Caco-2 (cell line): ENCODE measurements at regions not wholly inside any gene's neighbourhood (a gene's known extent, or its start where the extent isn't known, plus 50 kb on each side); places are given as distances from the start of the nearest gene placed in this dataset.

Experiments
- BruUV-seq: library from RNA; stranded (reverse); fragments of 400-500 nt; replicated peaks from 2 replicates; lab custom pipeline; 2021; lab: Mats Ljungman, UMichigan
- CTCF ChIA-PET: fragments of 300-600 bp; sonication (Branson Sonifier 250); formaldehyde crosslinking; loops from one replicate; lab custom pipeline; 2022; ENCODE audit warnings: antibody characterized with exemption; lab: Charles Lee
- POLR2A ChIA-PET: fragments of 300-600 bp; sonication (Branson Sonifier 250); formaldehyde crosslinking; loops from one replicate; lab custom pipeline; 2022; ENCODE audit warnings: antibody characterized with exemption; lab: Charles Lee
- DNase-seq, 2 experiments: peaks; one replicate each; pipeline versions ENCODE4 v3.0.0 to v3.0.0-alpha.2; 2020 to 2022
- H3K27me3 ChIP-seq: replicated peaks from 2 replicates; pipeline ENCODE4 v1.6.0; 2011; ENCODE audit warnings: low read length; ENCODE audit not compliant: control insufficient read depth, insufficient read depth
- H3K36me3 ChIP-seq: 2 replicates; pipeline ENCODE4 v1.5.1; 2011; ENCODE audit warnings: low read length; ENCODE audit not compliant: control insufficient read depth, insufficient read depth
- H3K4me1 ChIP-seq: fragments of 250-450 bp; sonication (Bioruptor Pico); 2 replicates; pipeline ENCODE4 v1.5.1; 2020; ENCODE audit warnings: mild to moderate bottlenecking
- H3K4me3 ChIP-seq: 2 replicates; pipeline ENCODE4 v1.5.1; 2011; ENCODE audit warnings: low read depth, mild to moderate bottlenecking, control low read depth, low read length
- H3K9me3 ChIP-seq: fragments of 250-450 bp; sonication (Bioruptor Pico); 2 replicates; pipeline ENCODE4 v1.5.1; 2020; ENCODE audit warnings: mild to moderate bottlenecking, moderate library complexity
- H3K27ac Mint-ChIP-seq: one replicate; pipeline ENCODE4 v1.8.0; 2022; ENCODE audit warnings: mixed read lengths; ENCODE audit not compliant: unreplicated experiment
- H3K27me3 Mint-ChIP-seq: one replicate; pipeline ENCODE4 v1.8.0; 2022; ENCODE audit warnings: mixed read lengths; ENCODE audit not compliant: insufficient read depth, unreplicated experiment
- H3K36me3 Mint-ChIP-seq: one replicate; pipeline ENCODE4 v1.8.0; 2022; ENCODE audit warnings: mild to moderate bottlenecking, mixed read lengths; ENCODE audit not compliant: insufficient read depth, unreplicated experiment
- H3K4me1 Mint-ChIP-seq: one replicate; pipeline ENCODE4 v1.8.0; 2022; ENCODE audit warnings: low read depth, mixed read lengths; ENCODE audit not compliant: unreplicated experiment
- H3K4me3 Mint-ChIP-seq: one replicate; pipeline ENCODE4 v1.8.0; 2022; ENCODE audit warnings: mild to moderate bottlenecking, moderate library complexity, mixed read lengths; ENCODE audit not compliant: unreplicated experiment
- H3K9me3 Mint-ChIP-seq: one replicate; pipeline ENCODE4 v1.8.0; 2022; ENCODE audit warnings: mixed read lengths; ENCODE audit not compliant: unreplicated experiment
- intact Hi-C: fragments of 100-400 bp; cut with micrococcal nuclease; formaldehyde crosslinking; loops from one replicate; pipeline ENCODE4 v1.10.0; 2022; ENCODE audit not compliant: unreplicated experiment
- TF ChIP-seq, protein P1 (sequence below), 2 experiments: fragments of 200-600 bp in 1 of 2; IDR thresholded peaks; 1 replicate in 1 of 2; 2 replicates in 1 of 2; pipeline versions ENCODE4 v1.5.1 to v1.8.0; 2011 to 2022; ENCODE audit warnings: antibody characterized with exemption in 1 of 2, control low read depth in 1 of 2, inconsistent platforms in 1 of 2, low read depth in 1 of 2, low read length in 1 of 2, mild to moderate bottlenecking in 1 of 2, moderate library complexity in 1 of 2; ENCODE audit not compliant: insufficient read depth in 1 of 2, severe bottlenecking in 1 of 2, unreplicated experiment in 1 of 2

DNA sequence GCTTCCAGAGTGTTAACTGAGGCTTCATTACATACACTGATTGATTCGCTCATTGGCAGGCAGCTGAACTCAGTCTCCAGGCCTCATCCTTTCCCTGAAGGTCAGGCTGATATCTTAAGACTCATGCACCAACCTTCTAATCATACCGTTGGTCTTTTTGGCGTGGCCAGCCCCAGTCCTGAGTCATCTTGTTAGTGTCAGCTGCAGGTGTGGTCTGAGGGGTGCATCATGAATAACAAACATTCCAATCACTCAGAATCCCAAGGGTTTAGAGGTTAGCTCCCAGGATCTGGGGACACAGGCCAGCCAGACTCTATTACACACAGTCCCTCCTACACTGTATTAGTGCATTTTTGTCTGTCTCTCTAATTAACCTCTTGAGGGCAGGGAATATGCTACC, 271.5 kb downstream of the HRH4 start:
- no peak overlapping the region for H3K4me3 Mint-ChIP-seq
- peaks cover 6% of the 10 kb centered on the region for H3K27me3 Mint-ChIP-seq
- POLR2A ChIA-PET: no interaction called here
- intact Hi-C loops: no loop called here
- TF ChIP-seq, protein P1, sequence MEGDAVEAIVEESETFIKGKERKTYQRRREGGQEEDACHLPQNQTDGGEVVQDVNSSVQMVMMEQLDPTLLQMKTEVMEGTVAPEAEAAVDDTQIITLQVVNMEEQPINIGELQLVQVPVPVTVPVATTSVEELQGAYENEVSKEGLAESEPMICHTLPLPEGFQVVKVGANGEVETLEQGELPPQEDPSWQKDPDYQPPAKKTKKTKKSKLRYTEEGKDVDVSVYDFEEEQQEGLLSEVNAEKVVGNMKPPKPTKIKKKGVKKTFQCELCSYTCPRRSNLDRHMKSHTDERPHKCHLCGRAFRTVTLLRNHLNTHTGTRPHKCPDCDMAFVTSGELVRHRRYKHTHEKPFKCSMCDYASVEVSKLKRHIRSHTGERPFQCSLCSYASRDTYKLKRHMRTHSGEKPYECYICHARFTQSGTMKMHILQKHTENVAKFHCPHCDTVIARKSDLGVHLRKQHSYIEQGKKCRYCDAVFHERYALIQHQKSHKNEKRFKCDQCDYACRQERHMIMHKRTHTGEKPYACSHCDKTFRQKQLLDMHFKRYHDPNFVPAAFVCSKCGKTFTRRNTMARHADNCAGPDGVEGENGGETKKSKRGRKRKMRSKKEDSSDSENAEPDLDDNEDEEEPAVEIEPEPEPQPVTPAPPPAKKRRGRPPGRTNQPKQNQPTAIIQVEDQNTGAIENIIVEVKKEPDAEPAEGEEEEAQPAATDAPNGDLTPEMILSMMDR (IDR thresholded peaks at IDR 0.05; ENCODE audit: insufficient read depth in 1 of 2, low read depth in 1 of 2, low read length in 1 of 2, severe bottlenecking in 1 of 2, unreplicated experiment in 1 of 2): no peak
- peaks cover 6% of the 10 kb centered on the region for H3K4me1 Mint-ChIP-seq
- CTCF ChIA-PET: no interaction called here
- no peaks in the 10 kb centered on the region for H3K36me3 Mint-ChIP-seq
- H3K36me3 ChIP-seq: no peaks in the 10 kb centered on the region
- no peak overlapping the region for H3K27ac Mint-ChIP-seq
- H3K9me3 Mint-ChIP-seq: no peaks in the 10 kb centered on the region
- H3K4me3 ChIP-seq: no peak overlapping the region
- no peaks in the 10 kb centered on the region for H3K9me3 ChIP-seq
- no peaks in the 10 kb centered on the region for H3K27me3 ChIP-seq
- DNase-seq: no peak
- BruUV-seq: no TSS peak
- H3K4me1 ChIP-seq: no peaks in the 10 kb centered on the region

DNA sequence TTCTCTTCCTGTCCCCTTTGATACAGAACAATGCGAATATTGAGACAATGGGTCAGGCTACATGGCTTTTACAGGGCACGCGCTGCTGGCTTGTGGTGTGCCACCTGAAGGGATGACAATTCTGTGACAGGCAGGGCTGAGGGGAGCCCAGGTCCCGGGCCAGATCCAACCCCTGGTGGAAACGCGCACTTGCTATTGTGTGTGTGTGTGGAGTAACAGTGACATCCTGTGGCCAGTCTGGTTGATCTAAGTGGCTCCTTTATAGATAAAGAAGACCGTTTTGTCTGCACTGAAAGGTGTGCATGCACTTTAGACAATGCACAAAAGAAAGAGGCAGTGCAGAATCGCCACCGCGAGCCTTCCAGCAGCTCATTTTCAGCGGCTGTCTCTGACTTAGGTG, 273.6 kb downstream of the HRH4 start:
- TF ChIP-seq, protein P1 (IDR thresholded peaks at IDR 0.05; ENCODE audit: insufficient read depth in 1 of 2, low read depth in 1 of 2, low read length in 1 of 2, severe bottlenecking in 1 of 2, unreplicated experiment in 1 of 2): peak; percentile 18 to 25
- no peaks in the 10 kb centered on the region for H3K4me1 Mint-ChIP-seq
- Histone ChIP-seq H3K9me3 (no peaks in the 10 kb centered on the region), H3K4me3 (no peak overlapping the region), H3K27me3 (no peaks in the 10 kb centered on the region), H3K4me1 (no peaks in the 10 kb centered on the region), H3K36me3 (no peaks in the 10 kb centered on the region)
- H3K27me3 Mint-ChIP-seq: peaks cover 6% of the 10 kb centered on the region
- H3K4me3 Mint-ChIP-seq: no peak overlapping the region
- H3K27ac Mint-ChIP-seq: no peak overlapping the region
- ChIA-PET POLR2A (no interaction called here), CTCF (no interaction called here)
- BruUV-seq: no TSS peak
- no peaks in the 10 kb centered on the region for H3K36me3 Mint-ChIP-seq
- H3K9me3 Mint-ChIP-seq: no peaks in the 10 kb centered on the region
- intact Hi-C loops: loop anchor here (2.0 kb wide), 1 partner anchor 133 kb away; no protein-coding TSS in a partner anchor
- DNase-seq: peak; percentile 28 to 40

DNA sequence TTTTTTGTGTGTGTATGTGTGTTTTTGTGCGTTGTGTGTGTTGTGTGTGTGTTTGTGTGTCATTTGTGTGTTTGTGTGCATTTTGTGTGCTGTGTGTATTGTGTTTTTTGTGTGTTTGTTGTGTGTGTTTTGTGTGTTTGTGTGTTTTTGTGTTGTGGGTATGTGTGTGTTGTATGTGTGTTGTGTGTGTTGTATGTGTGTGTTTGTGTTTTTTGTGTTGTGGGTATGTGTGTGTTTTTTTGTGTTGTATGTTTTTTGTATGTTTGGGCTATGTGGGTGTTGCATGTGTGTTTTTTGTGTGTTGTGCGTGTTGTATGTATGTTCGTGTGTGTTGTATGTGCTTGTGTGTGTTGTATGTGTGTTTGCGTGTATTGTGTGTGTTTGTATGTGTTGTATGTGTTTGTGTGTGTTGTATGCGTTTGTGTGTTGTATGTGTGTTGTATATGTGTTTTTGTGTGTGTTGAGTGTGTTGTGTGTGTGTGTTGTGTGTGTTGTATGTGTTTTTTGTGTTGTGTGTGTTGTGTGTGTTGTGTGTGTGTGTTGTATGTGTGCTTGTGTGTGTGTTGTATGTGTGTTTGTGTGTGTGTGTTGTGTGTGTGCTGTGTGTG, 275.3 kb downstream of the HRH4 start:
- H3K4me1 ChIP-seq: no peaks in the 10 kb centered on the region
- no peak overlapping the region for H3K27ac Mint-ChIP-seq
- intact Hi-C loops: loop anchor here (2.0 kb wide), 1 partner anchor 135 kb away; no protein-coding TSS in a partner anchor
- DNase-seq: no peak
- ChIA-PET POLR2A (no interaction called here), CTCF (no interaction called here)
- no peak overlapping the region for H3K4me3 ChIP-seq
- no peaks in the 10 kb centered on the region for H3K36me3 ChIP-seq
- H3K27me3 Mint-ChIP-seq: peaks cover 6% of the 10 kb centered on the region
- no TSS peak for BruUV-seq
- TF ChIP-seq, protein P1 (IDR thresholded peaks at IDR 0.05; ENCODE audit: insufficient read depth in 1 of 2, low read depth in 1 of 2, low read length in 1 of 2, severe bottlenecking in 1 of 2, unreplicated experiment in 1 of 2): no peak
- no peaks in the 10 kb centered on the region for H3K4me1 Mint-ChIP-seq
- no peaks in the 10 kb centered on the region for H3K9me3 ChIP-seq
- H3K27me3 ChIP-seq: no peaks in the 10 kb centered on the region
- H3K36me3 Mint-ChIP-seq: no peaks in the 10 kb centered on the region
- H3K4me3 Mint-ChIP-seq: no peak overlapping the region
- H3K9me3 Mint-ChIP-seq: no peaks in the 10 kb centered on the region
